RWPE1 (cell line): ENCODE measurements at regions not wholly inside any gene's neighbourhood (a gene's known extent, or its start where the extent isn't known, plus 50 kb on each side); places are given as distances from the start of the nearest gene placed in this dataset.

ENCODE experiments used
- CTCF ChIA-PET: fragments of 350-600 bp; sonication (Branson Sonifier 250); formaldehyde crosslinking; extraction: SDS; loops from one replicate; lab custom pipeline; 2021; lab: Yijun Ruan, JAX
- POLR2A ChIA-PET: fragments of 400-600 bp; formaldehyde crosslinking; extraction: SDS; loops from one replicate; lab custom pipeline; 2020; ENCODE audit warnings: antibody characterized with exemption; ENCODE audit not compliant: low non-redundant PET; lab: Yijun Ruan, JAX
- DNase-seq: peaks from one replicate; pipeline ENCODE4 v3.0.0; 2012; ENCODE audit warnings: low spot score
- H3K27ac ChIP-seq: fragments of 450-650 bp; 2 replicates; pipeline ENCODE4 v1.5.1; 2017
- TF ChIP-seq, protein P1 (sequence below): fragments of 450-650 bp; conservative IDR thresholded peaks from 2 replicates; pipeline ENCODE4 v1.5.1; 2017; ENCODE audit warnings: low read depth, mild to moderate bottlenecking

DNA sequence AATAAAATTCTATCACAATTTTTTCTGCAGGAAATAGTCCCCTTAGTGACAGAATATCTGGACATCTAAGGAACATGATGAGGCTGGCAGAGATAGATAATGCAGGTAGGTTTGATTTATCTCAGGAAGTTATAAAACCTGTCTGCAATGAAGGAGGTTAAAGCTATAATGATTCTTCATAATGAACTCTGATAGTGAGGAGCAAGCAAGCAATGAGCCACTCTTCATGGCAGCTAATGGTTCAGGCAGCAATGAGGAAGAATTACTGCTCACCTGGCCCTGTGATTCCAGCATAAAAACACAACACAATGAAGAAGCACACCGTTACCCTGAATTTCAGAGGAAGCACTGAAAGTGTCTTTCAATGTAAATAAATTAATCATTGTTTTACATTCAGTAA lies 599.6 kb upstream of the PKDCC start:
- TF ChIP-seq, protein P1, sequence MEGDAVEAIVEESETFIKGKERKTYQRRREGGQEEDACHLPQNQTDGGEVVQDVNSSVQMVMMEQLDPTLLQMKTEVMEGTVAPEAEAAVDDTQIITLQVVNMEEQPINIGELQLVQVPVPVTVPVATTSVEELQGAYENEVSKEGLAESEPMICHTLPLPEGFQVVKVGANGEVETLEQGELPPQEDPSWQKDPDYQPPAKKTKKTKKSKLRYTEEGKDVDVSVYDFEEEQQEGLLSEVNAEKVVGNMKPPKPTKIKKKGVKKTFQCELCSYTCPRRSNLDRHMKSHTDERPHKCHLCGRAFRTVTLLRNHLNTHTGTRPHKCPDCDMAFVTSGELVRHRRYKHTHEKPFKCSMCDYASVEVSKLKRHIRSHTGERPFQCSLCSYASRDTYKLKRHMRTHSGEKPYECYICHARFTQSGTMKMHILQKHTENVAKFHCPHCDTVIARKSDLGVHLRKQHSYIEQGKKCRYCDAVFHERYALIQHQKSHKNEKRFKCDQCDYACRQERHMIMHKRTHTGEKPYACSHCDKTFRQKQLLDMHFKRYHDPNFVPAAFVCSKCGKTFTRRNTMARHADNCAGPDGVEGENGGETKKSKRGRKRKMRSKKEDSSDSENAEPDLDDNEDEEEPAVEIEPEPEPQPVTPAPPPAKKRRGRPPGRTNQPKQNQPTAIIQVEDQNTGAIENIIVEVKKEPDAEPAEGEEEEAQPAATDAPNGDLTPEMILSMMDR = no peak
- ChIA-PET POLR2A (no interaction called here), CTCF (no interaction called here)
- no peak overlapping the region for H3K27ac ChIP-seq
- no peak for DNase-seq

DNA sequence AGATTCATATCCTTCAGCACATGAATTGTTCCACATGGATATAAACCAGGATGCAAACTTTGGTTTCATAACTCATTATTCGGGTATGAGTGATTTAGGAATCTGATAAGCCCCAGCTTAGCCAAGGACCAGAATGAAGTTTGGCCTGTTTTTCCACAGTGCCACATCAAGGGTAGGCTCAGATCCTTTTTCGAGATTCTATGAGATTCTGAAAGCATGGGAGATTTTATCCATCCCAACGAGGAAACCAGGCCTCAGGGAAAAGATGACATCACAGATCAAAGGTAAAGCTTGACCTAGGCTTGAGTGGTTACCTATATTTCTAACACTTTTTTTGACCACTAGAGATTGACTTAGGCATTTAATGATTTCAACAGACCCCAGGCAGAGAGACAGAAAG lies 590.8 kb upstream of the PKDCC start:
- no peak for DNase-seq
- TF ChIP-seq, protein P1 = no peak
- CTCF ChIA-PET = no interaction called here
- POLR2A ChIA-PET = no interaction called here
- H3K27ac ChIP-seq = no peak overlapping the region

DNA sequence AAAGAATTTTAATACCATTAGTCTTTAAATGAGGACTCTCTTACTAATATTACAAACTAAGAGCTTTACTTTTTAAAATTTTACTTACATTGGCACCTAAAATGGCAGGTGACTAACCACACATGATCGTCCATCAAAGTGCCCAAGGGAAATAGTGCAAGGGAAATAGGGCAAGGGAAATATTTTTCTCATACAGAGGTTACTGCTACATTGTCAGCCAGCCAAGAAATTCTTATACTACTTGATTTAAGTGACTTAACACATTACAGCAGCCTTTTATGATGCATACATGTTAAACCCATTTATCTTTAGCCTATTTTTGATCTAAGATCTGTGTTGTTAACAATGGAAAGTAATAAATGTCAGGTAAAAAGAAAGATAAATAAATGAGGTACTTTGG lies 587.2 kb upstream of the PKDCC start:
- DNase-seq = no peak
- TF ChIP-seq, protein P1 = no peak
- ChIA-PET POLR2A (no interaction called here), CTCF (interaction anchor here (0.7 kb wide), 1 partner anchor 9 kb away, joined by 3 read pairs; no protein-coding TSS in a partner anchor)
- no peak overlapping the region for H3K27ac ChIP-seq

DNA sequence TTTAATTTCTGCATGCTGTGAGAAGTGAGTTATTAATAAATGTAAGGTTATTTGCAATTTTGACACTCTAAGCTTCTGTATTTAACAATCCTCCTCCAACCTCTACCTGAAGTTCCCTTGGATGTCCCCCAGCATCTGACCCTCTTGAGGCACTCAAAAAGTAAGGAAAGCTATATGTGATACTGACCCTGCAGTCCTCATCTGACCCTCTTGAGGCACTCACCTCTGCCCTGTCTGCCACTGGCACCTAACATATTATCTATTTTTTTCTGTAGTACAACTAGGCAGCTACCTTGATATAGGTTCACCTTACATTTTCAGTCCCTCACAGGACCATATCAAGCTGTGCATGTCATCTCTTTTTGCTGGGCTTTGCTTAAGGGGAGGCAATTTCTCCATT lies 583.4 kb upstream of the PKDCC start:
- DNase-seq = no peak
- H3K27ac ChIP-seq = no peak overlapping the region
- CTCF ChIA-PET = interaction anchor here (0.6 kb wide), 1 partner anchor 47 kb away, joined by 4 read pairs; no protein-coding TSS in a partner anchor
- POLR2A ChIA-PET = no interaction called here
- TF ChIP-seq, protein P1 = no peak

DNA sequence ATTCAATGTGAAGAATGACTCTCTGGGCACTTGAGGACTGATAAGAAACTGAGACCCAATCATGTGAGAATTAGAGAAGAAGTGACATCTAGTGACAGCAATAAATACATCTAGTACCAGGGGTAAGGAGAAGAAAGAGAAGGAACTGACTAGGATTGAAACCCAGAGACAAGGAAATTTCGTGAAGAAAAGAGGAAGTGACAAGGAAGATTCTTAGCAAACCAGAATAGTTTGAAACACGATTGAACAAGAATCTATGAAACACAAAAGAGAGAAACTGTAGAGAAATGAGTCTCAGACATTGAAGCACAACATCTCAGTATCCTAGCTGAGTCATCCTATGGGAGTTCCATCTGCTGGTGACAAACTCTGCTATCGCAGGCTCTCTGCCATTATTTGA lies 571.9 kb upstream of the PKDCC start:
- H3K27ac ChIP-seq = no peak overlapping the region
- POLR2A ChIA-PET = no interaction called here
- TF ChIP-seq, protein P1 = no peak
- CTCF ChIA-PET = no interaction called here
- no peak for DNase-seq

DNA sequence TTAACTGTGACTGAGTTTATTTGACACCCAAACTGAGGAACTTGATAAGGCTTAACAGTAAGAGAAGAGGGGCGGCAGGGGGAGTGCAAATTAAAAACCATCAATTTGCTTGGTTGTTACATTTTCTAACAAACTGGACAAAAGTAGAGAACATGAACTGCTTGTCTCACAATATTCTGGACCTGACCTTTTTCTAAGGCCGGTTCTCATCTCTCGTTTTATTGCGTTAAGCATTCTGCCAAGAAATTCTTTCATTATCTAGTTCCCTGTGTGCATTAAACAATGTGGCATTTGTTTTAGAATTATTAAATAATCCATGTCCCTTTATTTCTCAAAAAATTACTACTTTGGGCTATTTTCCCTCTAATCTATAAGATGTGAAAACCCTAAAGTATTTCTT lies 565.2 kb upstream of the PKDCC start:
- DNase-seq = no peak
- ChIA-PET POLR2A (no interaction called here), CTCF (no interaction called here)
- TF ChIP-seq, protein P1 = no peak
- H3K27ac ChIP-seq = no peak overlapping the region

DNA sequence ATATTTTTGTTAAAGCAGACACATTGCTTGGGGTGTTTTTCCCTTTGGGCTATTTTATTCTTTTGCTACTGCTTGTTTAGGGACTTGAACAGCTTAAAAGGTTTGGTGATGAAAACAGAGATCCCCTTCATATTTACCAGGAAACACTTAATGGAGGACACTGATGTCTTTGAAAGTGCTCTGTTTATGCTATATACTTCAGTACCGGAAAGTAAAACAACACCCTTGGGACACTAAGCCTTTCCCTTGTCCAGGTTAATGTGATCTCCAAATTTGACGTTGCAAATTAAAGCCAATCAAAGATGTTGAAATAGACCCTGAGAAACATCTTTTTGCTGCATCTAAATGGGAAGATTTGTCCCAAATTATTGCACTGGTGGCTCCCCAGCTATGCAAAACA lies 564.6 kb upstream of the PKDCC start:
- no peak overlapping the region for H3K27ac ChIP-seq
- CTCF ChIA-PET = no interaction called here
- no peak for DNase-seq
- TF ChIP-seq, protein P1 = no peak
- POLR2A ChIA-PET = no interaction called here
